ENCODE measurements at regions not wholly inside any gene's neighbourhood (a gene's known extent, or its start where the extent isn't known, plus 50 kb on each side); places are given as distances from the start of the nearest gene placed in this dataset.

- no peak for TF ChIP-seq CTCF (IDR thresholded peaks at IDR 0.05 in 4 of 5, conservative IDR thresholded peaks at IDR 0.05 in 1 of 5)
- no peak for TF ChIP-seq POLR2A (IDR thresholded peaks at IDR 0.05)
These were observed 92.1 kb downstream of the BARX1 start for GRCh38 chr9:93862877-93863545.

Data from gastrocnemius medialis (tissue), 4 donors.